ENCODE measurements at regions not wholly inside any gene's neighbourhood (a gene's known extent, or its start where the extent isn't known, plus 50 kb on each side); places are given as distances from the start of the nearest gene placed in this dataset.

- H3K4me1 Mint-ChIP-seq, result no peaks in the 10 kb centered on the region
- H3K4me3 Mint-ChIP-seq, result no peak overlapping the region
- no peaks in the 10 kb centered on the region for H3K27me3 Mint-ChIP-seq (ENCODE audit: insufficient read depth)
Measured at GRCh38 chr10:33087922-33088321, 129.9 kb upstream of the ITGB1 start.

DNA sequence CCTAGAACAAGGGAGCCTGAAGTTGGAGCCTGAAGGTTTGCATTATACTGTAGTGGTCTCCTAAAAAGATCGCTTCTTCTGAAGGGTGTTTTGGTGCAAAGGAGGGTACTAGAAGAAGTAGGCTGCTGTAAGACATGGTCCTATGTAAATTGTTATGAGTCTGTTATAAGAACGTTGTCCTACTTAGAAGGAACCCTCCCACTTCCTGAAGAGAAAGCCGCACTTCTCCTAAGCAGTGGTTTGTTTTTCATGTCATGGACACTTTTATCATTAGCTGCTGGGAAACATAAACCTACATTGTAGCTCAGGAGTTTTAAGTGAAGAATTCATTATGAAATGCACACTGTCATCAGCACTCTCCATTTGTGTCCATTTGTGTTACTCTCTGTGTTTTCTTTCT, 129.1 kb upstream of the ITGB1 start:
- TF ChIP-seq CTCF (conservative IDR thresholded peaks at IDR 0.05), result no peak
- Histone ChIP-seq H3K36me3 (ENCODE audit: control insufficient read depth, insufficient read depth, low read length) (no peaks in the 10 kb centered on the region), H3K27me3 (ENCODE audit: control insufficient read depth, insufficient read depth, low read length, poor library complexity, severe bottlenecking) (no peaks in the 10 kb centered on the region), H3K4me1 (ENCODE audit: control insufficient read depth, insufficient read depth, low read length) (no peaks in the 10 kb centered on the region), H3K27ac (ENCODE audit: low read depth, low read length) (no peak overlapping the region), H3K9ac (ENCODE audit: extremely low read depth, low read length, poor library complexity, severe bottlenecking) (no peak overlapping the region), H3K4me3 (ENCODE audit: low read length) (no peak overlapping the region), H3K9me3 (ENCODE audit: control insufficient read depth, low read length) (no peaks in the 10 kb centered on the region)
- 90 to 100% methylated on average over 1 to 3 of the region's 3 CpGs for WGBS, 2 experiments (ENCODE audit: insufficient coverage in 1 of 2, insufficient read length in 1 of 2)
- Mint-ChIP-seq H3K27ac (no peak overlapping the region), H3K4me1 (no peaks in the 10 kb centered on the region), H3K9me3 (no peaks in the 10 kb centered on the region), H3K36me3 (ENCODE audit: low read depth) (no peaks in the 10 kb centered on the region), H3K27me3 (ENCODE audit: insufficient read depth) (no peaks in the 10 kb centered on the region), H3K4me3 (no peak overlapping the region)
- DNase-seq, result no peak

More at GRCh38 chr10:33087922-33088321, 129.9 kb upstream of the ITGB1 start:
- no peak overlapping the region for H3K9ac ChIP-seq (ENCODE audit: extremely low read depth, low read length, poor library complexity, severe bottlenecking)
- Mint-ChIP-seq H3K9me3 (no peaks in the 10 kb centered on the region), H3K27ac (no peak overlapping the region), H3K36me3 (ENCODE audit: low read depth) (no peaks in the 10 kb centered on the region)
- H3K4me3 ChIP-seq (ENCODE audit: low read length), result no peak overlapping the region
- TF ChIP-seq CTCF (conservative IDR thresholded peaks at IDR 0.05), result no peak
- no peaks in the 10 kb centered on the region for H3K36me3 ChIP-seq (ENCODE audit: control insufficient read depth, insufficient read depth, low read length)
- DNase-seq, result no peak
- no peaks in the 10 kb centered on the region for H3K27me3 ChIP-seq (ENCODE audit: control insufficient read depth, insufficient read depth, low read length, poor library complexity, severe bottlenecking)
- WGBS, 2 experiments (ENCODE audit: insufficient coverage in 1 of 2, insufficient read length in 1 of 2), result 79 to 80% methylated on average over 1 of the region's 1 CpG
- no peak overlapping the region for H3K27ac ChIP-seq (ENCODE audit: low read depth, low read length)
- H3K4me1 ChIP-seq (ENCODE audit: control insufficient read depth, insufficient read depth, low read length), result no peaks in the 10 kb centered on the region
- no peaks in the 10 kb centered on the region for H3K9me3 ChIP-seq (ENCODE audit: control insufficient read depth, low read length)

DNA sequence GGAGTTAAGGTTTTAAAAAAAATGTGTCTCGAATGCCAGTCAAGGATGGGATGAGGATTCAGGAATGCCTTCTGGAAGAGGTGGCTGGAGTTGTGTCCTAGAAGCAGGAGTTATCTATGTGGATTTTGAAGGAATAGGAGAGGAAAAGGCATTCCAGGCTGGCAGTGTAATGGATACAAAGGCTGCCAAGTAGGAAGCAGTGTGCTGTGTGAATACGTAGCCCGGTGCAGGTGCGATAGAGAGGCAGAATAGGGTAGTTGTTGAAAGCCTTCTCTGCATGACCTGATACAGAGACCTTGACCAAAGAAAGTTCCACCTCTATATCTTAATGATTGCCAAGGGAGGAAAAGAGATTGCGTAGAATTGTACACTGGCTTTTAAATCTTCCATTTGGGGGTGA, 128.1 kb upstream of the ITGB1 start:
- H3K4me1 Mint-ChIP-seq, result no peaks in the 10 kb centered on the region
- H3K4me3 ChIP-seq (ENCODE audit: low read length), result no peak overlapping the region
- H3K4me1 ChIP-seq (ENCODE audit: control insufficient read depth, insufficient read depth, low read length), result no peaks in the 10 kb centered on the region
- H3K36me3 ChIP-seq (ENCODE audit: control insufficient read depth, insufficient read depth, low read length), result no peaks in the 10 kb centered on the region
- no peaks in the 10 kb centered on the region for H3K27me3 Mint-ChIP-seq (ENCODE audit: insufficient read depth)
- H3K9me3 Mint-ChIP-seq, result no peaks in the 10 kb centered on the region
- H3K27me3 ChIP-seq (ENCODE audit: control insufficient read depth, insufficient read depth, low read length, poor library complexity, severe bottlenecking), result no peaks in the 10 kb centered on the region
- DNase-seq, result no peak
- TF ChIP-seq CTCF (conservative IDR thresholded peaks at IDR 0.05), result no peak
- no peaks in the 10 kb centered on the region for H3K9me3 ChIP-seq (ENCODE audit: control insufficient read depth, low read length)
- H3K27ac Mint-ChIP-seq, result no peak overlapping the region
- no peak overlapping the region for H3K9ac ChIP-seq (ENCODE audit: extremely low read depth, low read length, poor library complexity, severe bottlenecking)
- 96 to 100% methylated on average over 4 to 5 of the region's 5 CpGs for WGBS, 2 experiments (ENCODE audit: insufficient coverage in 1 of 2, insufficient read length in 1 of 2)
- H3K36me3 Mint-ChIP-seq (ENCODE audit: low read depth), result no peaks in the 10 kb centered on the region
- no peak overlapping the region for H3K27ac ChIP-seq (ENCODE audit: low read depth, low read length)
- H3K4me3 Mint-ChIP-seq, result no peak overlapping the region

Measured in endodermal cell (in vitro differentiated cells).